GM18505 (cell line): ENCODE measurements at regions not wholly inside any gene's neighbourhood (a gene's known extent, or its start where the extent isn't known, plus 50 kb on each side); places are given as distances from the start of the nearest gene placed in this dataset.
A peak's percentile ranks its signal among the peaks of the same experiment; 100 is the strongest.

ENCODE experiments used
- ATAC-seq: cut with Tn5 transposase; IDR thresholded peaks from one replicate; pipeline ENCODE4 v1.9.1; 2021; ENCODE audit not compliant: unreplicated experiment
- POLR2A ChIP-seq: IDR thresholded peaks from 4 replicates; pipeline ENCODE4 v1.6.1; 2011; ENCODE audit warnings: borderline replicate concordance; ENCODE audit not compliant: insufficient read depth, insufficient read length; ENCODE audit errors: extremely low read depth

DNA sequence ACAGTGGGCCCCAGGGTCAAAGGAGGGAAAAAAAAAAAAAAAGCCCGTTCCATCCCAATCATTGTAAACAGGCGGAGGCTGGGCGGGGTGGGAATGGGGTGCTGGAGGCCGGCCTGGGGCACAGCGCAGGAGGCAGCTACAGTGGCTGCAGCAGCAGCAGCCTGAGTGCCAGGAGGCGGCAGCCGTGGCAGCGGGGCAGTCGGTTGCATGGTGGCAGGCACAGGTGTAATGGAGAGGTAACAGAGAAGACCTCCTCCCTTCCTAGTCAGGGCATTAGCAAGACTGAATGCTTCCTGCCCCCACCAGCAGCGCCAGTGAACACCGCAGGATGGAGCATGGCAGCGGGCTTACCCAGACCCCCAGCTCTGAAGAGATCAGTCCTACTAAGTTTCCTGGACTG, 279.1 kb upstream of the TTC14 start:
- no peak for TF ChIP-seq POLR2A
- ATAC-seq, result no peak

DNA sequence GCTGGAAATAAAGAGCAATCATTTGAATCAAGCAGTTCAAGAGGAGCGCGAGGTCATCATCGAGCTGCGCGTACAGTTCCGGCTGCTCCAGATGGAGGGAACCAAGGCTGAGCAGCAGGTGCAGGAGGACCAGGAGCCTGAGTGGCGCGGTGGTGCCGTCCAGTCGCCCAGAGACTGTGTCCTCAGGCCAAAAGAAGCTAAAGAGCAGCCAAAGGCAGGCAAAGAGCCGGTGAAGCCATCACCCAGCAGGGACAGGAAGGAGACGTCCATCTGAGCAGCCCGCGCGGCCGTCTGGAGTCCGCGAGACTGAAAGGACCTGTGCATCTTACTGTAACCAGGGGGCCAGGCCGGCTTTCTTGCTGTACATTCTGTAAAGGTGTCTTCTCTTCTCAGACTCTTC, 277.2 kb upstream of the TTC14 start:
- no peak for ATAC-seq
- TF ChIP-seq POLR2A, result no peak

- no peak for ATAC-seq
- TF ChIP-seq POLR2A, result no peak
Measured at GRCh38 chr3:180325533-180325932, 276.4 kb upstream of the TTC14 start.

DNA sequence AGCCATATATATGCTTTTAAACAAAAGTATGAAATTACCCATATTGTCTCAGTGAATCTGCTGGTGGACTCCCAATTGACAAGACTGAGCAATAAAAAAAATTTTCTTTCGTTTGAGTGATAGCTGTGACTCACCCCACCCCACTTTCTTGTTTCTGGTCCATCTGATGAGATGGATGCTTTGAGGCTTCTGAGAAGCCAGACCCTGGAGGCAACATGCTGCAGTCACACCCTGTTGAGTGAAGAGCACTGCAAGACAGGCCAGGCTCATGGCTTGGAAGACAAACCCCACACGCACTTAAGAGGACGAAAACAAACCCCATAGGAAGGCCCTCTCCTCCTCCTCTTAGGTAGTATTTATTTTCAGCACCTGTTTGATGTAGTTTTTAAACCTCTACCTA, 276.0 kb upstream of the TTC14 start:
- no peak for ATAC-seq
- no peak for TF ChIP-seq POLR2A

GRCh38 chr3:180329187-180329586, 272.8 kb upstream of the TTC14 start:
- no peak for TF ChIP-seq POLR2A
- peak; percentile 81 for ATAC-seq

DNA sequence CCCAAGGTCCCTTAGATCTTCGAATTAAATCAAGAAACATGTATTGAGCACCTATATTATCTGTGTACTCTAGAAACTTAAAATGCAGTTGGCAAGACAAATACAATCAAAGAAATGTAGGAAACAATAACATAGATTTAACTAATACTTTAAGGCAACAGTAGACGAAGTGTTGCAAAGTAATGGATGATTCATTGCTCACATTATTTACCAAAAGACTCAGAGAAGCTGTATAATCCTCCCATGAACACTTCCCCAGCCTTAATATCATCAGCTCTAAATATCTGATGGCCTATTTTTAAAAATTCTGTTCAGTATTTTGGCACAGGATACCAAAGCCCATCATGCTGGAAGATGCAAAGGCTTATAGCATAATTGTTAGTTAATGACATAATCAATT, 272.1 kb upstream of the TTC14 start:
- no peak for TF ChIP-seq POLR2A

DNA sequence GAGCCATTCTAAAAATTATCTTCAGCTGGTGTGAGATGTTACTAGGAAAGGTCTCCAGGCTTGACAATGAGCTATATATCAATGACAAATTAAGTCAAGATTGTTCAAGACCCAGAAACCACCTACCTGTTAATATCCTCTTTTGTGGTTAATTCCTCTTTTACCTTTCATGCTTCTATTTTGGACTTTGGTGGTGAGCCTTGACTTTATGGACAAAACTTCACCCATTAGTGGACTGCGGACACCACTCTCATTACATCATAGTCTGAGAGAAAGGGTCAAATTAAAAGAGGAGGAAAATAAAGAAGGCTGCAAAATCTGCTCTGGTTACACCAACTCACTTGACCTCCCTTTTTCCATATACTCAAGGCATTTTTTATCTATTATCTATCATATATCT, 271.5 kb upstream of the TTC14 start:
- ATAC-seq, result no peak
- no peak for TF ChIP-seq POLR2A

More for the DNA sequence above, 272.1 kb upstream of the TTC14 start:
- no peak for ATAC-seq

DNA sequence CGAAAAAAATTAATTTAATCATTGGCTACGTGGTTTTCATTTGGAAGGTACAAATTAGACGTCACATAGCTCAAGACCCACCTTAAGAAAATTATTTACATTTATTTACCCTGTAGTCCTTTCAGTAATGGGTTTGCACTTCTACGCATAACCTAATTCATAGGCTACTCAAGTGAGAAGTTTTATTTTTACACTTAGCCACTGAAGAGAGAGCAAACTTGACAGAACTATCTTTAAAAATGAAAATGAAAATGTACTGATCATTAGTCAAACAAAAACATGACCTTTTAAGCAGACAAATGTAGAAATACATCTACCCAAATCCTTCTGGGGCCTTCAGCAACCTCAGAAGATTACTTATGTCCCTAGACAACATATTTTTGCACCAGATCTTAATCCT, 269.4 kb upstream of the TTC14 start:
- ATAC-seq, result peak; percentile 36
- no peak for TF ChIP-seq POLR2A

DNA sequence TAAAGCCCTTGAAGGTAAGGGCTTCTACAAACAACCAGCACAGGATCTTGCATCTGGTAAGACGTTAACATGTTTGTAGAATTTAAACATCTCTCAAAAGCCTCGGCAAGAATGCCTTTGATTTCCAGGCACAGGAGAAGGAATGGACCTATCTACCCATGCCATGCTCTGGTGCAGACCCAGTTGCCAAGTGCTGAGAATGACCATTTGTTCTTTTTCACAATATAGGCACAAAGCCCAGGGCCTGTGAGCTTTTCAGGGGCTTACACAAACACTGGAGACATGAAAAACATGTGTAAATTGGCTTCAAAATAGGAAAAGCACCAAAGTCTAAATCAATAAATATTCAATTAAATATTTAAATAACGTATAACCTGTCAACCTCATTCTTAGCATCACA, 266.9 kb upstream of the TTC14 start:
- no peak for TF ChIP-seq POLR2A
- ATAC-seq, result no peak

GRCh38 chr3:180340395-180340794, 261.6 kb upstream of the TTC14 start:
- TF ChIP-seq POLR2A, result no peak
- no peak for ATAC-seq

DNA sequence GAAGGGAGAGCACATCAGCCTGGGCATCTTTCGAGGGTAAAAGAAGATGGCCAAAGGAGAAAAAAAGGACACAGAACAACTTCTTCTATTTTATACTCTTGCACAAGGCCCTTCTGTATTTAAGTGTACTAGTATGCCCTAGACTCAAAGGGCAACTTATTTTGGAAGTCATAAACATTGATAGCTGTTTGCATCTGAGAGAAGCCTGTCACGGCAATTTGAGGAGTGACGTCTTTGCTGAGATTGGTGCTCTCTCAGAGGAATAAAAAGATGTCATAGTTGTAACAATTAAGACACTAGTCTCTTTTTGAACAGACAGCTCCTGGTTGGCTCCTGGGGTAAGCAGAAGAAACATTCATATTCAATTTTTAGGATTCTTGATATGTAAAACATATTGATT, 260.4 kb upstream of the TTC14 start:
- no peak for ATAC-seq

DNA sequence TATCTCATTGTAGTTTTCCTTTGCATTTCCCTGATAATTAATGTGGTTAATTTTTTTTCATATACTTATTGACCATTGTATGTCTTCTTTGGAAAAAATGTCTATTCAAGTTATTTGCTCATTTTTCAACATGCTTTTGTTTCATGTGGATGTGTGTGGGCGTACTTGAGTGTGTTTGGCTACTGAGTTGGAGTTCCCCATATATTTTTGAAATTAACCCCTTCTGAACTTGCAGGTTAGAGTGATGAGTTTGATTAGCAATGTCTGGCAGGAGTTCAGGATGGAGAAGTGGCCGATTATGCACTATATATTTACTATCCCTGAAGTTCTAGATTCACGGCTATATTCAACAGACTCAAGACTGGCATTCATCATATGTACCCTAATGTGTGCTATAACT, 250.4 kb upstream of the TTC14 start:
- ATAC-seq, result no peak
- no peak for TF ChIP-seq POLR2A

More for the DNA sequence above, 260.4 kb upstream of the TTC14 start:
- no peak for TF ChIP-seq POLR2A

DNA sequence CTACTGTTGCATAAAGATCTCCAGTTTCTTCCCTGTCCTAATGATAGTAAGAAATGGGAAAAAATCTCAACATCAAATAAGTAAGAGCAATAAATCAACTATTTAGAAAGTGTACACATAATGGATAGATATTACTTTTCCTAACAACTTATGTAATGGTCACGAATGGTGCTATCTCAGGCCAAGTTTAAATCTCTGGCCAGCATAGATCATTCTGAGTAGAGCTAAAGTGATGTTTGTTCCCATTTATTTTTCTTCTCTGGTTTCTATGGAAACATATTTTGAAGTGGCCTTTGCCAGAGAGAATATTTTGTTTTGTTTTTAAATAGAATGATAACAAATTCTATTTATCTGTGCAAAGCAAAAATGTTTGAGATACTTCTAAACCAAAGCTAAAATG, 249.7 kb upstream of the TTC14 start:
- TF ChIP-seq POLR2A, result no peak
- no peak for ATAC-seq

DNA sequence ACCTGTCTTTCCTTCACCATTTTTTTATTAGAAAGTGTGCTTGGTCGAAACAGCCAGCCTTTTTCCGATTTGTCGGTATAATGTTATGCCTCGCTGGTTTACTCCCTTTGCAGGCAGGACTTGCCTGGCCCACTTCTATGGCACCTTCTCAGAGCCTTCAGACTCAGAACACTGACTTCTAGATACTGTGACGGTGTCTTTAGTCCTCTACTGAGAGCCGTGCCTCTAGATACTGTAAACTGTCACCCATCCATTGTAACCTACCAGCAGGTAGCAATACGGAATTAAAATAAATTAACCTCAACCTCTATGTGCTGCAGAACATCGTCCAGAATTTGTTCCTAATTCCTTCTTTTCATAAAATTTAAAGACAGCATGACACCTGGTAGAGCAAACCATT, 247.7 kb upstream of the TTC14 start:
- no peak for TF ChIP-seq POLR2A
- ATAC-seq, result no peak

- ATAC-seq, result no peak
- TF ChIP-seq POLR2A, result no peak
Measured at GRCh38 chr3:180358179-180358578, 243.8 kb upstream of the TTC14 start.
